GM12878 (cell line): ENCODE measurements at regions not wholly inside any gene's neighbourhood (a gene's known extent, or its start where the extent isn't known, plus 50 kb on each side); places are given as distances from the start of the nearest gene placed in this dataset.

ENCODE experiments used
- CTCF ChIP-seq, 3 experiments: IDR thresholded peaks in 2 of 3; conservative IDR thresholded peaks in 1 of 3; 2 replicates each; pipeline ENCODE4 v1.5.1; 2011; ENCODE audit warnings: low read depth in 3 of 3, low read length in 3 of 3, mild to moderate bottlenecking in 3 of 3, control low read depth in 2 of 3, moderate library complexity in 2 of 3, inconsistent platforms in 1 of 3, mixed read lengths in 1 of 3; ENCODE audit not compliant: control insufficient read depth in 2 of 3, insufficient read depth in 1 of 3; ENCODE audit errors: extremely low read depth in 1 of 3
- EZH2 ChIP-seq: IDR thresholded peaks from 2 replicates; pipeline ENCODE4 v1.6.1; 2012; ENCODE audit warnings: low read depth, mild to moderate bottlenecking, control low read depth, inconsistent platforms, low read length, borderline replicate concordance; ENCODE audit not compliant: control insufficient read depth
- HCFC1 ChIP-seq: fragments of 150-350 bp; IDR thresholded peaks from 2 replicates; pipeline ENCODE4 v1.6.1; 2014; ENCODE audit warnings: low read length
- NFYB ChIP-seq: IDR thresholded peaks from 2 replicates; pipeline ENCODE4 v1.6.1; 2011; ENCODE audit warnings: low read depth, mild to moderate bottlenecking, low read length, improper control_type of control experiment, moderate library complexity; ENCODE audit not compliant: insufficient read depth
- POLR2A ChIP-seq: IDR thresholded peaks from 2 replicates; pipeline ENCODE4 v1.6.1; 2011; ENCODE audit warnings: low read depth, mild to moderate bottlenecking, low read length
- USF1 ChIP-seq: IDR thresholded peaks from 2 replicates; pipeline ENCODE4 v1.6.1; 2011; ENCODE audit warnings: borderline replicate concordance, low read depth, mild to moderate bottlenecking, moderate library complexity, mixed read lengths, low read length; ENCODE audit not compliant: insufficient read depth; ENCODE audit errors: extremely low read length
- USF2 ChIP-seq: IDR thresholded peaks from 2 replicates; pipeline ENCODE4 v1.6.1; 2011; ENCODE audit warnings: low read depth, low read length, improper control_type of control experiment, borderline replicate concordance
- ZBTB33 ChIP-seq: fragments of 450-650 bp; IDR thresholded peaks from 2 replicates; pipeline ENCODE4 v1.6.1; 2017; ENCODE audit warnings: mild to moderate bottlenecking

GRCh38 chr5:123936548-123936947 lies 424.6 kb downstream of the CSNK1G3 start:
- TF ChIP-seq HCFC1 (no peak), POLR2A (no peak), ZBTB33 (no peak), USF2 (no peak), EZH2 (no peak), USF1 (no peak), CTCF (IDR thresholded peaks at IDR 0.05 in 2 of 3, conservative IDR thresholded peaks at IDR 0.05 in 1 of 3; ENCODE audit: control insufficient read depth in 2 of 3, extremely low read depth in 1 of 3, insufficient read depth in 1 of 3, low read depth in 3 of 3, low read length in 3 of 3) (no peak), NFYB (no peak)
